GM12878 (cell line): ENCODE measurements at regions not wholly inside any gene's neighbourhood (a gene's known extent, or its start where the extent isn't known, plus 50 kb on each side); places are given as distances from the start of the nearest gene placed in this dataset.

Source experiments
- CBX5 ChIP-seq: sonication (generic); IDR thresholded peaks from 2 replicates; pipeline ENCODE4 v1.6.1; 2016; ENCODE audit warnings: low read depth, moderate library complexity, mild to moderate bottlenecking, inconsistent platforms
- HCFC1 ChIP-seq: fragments of 150-350 bp; IDR thresholded peaks from 2 replicates; pipeline ENCODE4 v1.6.1; 2014; ENCODE audit warnings: low read length
- HDGF ChIP-seq: fragments of 450-650 bp; IDR thresholded peaks from 2 replicates; pipeline ENCODE4 v1.6.1; 2016; ENCODE audit warnings: antibody characterized with exemption
- NFIC ChIP-seq: IDR thresholded peaks from 2 replicates; pipeline ENCODE4 v1.6.1; 2012; ENCODE audit warnings: low read depth, mild to moderate bottlenecking, inconsistent platforms, low read length, moderate library complexity
- PBX3 ChIP-seq: IDR thresholded peaks from 2 replicates; pipeline ENCODE4 v1.6.1; 2011; ENCODE audit warnings: mild to moderate bottlenecking, low read depth, low read length, moderate library complexity; ENCODE audit not compliant: insufficient replicate concordance
- POLR2A ChIP-seq: IDR thresholded peaks from 2 replicates; pipeline ENCODE4 v1.6.1; 2011; ENCODE audit warnings: low read depth, mild to moderate bottlenecking, low read length
- POLR2AphosphoS5 ChIP-seq: IDR thresholded peaks from 2 replicates; pipeline ENCODE4 v1.6.1; 2011; ENCODE audit warnings: mild to moderate bottlenecking, low read length, inconsistent platforms
- REST ChIP-seq: IDR thresholded peaks from 2 replicates; pipeline ENCODE4 v1.6.1; 2012; ENCODE audit warnings: mild to moderate bottlenecking, low read depth, low read length
- TARDBP ChIP-seq: IDR thresholded peaks from 2 replicates; pipeline ENCODE4 v1.6.1; 2016; ENCODE audit warnings: borderline replicate concordance
- ZSCAN29 ChIP-seq: fragments of 450-650 bp; IDR thresholded peaks from 2 replicates; pipeline ENCODE4 v1.6.1; 2017; ENCODE audit warnings: mild to moderate bottlenecking, moderate library complexity
- TF ChIP-seq, protein P1 (sequence below), 3 experiments: IDR thresholded peaks in 2 of 3; conservative IDR thresholded peaks in 1 of 3; 2 replicates each; pipeline ENCODE4 v1.5.1; 2011; ENCODE audit warnings: low read depth in 3 of 3, low read length in 3 of 3, mild to moderate bottlenecking in 3 of 3, control low read depth in 2 of 3, moderate library complexity in 2 of 3, inconsistent platforms in 1 of 3, mixed read lengths in 1 of 3; ENCODE audit not compliant: control insufficient read depth in 2 of 3, insufficient read depth in 1 of 3; ENCODE audit errors: extremely low read depth in 1 of 3
- TF ChIP-seq, protein P2 (sequence below): fragments of 450-650 bp; IDR thresholded peaks from 2 replicates; pipeline ENCODE4 v1.6.1; 2017; ENCODE audit warnings: mild to moderate bottlenecking
- TF ChIP-seq, protein P3 (sequence below): fragments of 150-350 bp; IDR thresholded peaks from 2 replicates; pipeline ENCODE4 v1.6.1; 2014; ENCODE audit warnings: mild to moderate bottlenecking, low read depth, low read length

DNA sequence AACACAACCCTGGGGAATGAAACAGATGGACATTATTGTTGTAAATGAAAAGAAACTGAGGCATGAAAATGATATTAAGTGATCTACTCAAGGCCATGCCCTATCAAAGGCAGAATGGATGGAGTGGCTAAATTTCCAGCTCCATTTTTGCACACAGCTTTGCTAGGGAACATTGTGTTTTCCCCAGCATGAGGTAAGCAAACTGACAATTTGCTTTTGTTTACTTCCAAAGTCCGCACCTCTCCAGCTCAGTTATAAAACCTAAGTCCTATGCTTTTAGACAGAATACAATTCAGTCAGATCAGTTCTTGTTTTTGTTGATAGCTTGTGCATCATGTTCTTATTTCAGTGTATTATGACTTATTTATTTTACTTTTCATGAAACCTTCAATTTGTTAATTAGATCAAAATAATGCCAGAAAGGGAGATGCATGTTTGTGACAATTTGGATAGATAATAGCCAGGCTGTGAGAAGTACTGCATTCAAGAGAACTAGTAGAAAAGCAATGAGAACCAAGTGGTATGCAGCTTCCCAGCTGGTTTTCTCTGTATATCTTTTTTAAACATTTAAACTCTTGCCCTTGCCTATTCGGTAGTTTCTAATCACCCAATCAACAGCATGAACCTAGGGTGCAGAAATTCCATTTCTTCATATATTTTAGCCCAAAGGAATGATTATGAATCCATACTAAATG lies 380.8 kb downstream of the SPATA31D1 start:
- TF ChIP-seq PBX3 (no peak), TARDBP (no peak), POLR2AphosphoS5 (no peak), HCFC1 (no peak), POLR2A (no peak), NFIC (no peak), ZSCAN29 (no peak), REST (no peak), CBX5 (no peak), HDGF (no peak)
- TF ChIP-seq, protein P1, sequence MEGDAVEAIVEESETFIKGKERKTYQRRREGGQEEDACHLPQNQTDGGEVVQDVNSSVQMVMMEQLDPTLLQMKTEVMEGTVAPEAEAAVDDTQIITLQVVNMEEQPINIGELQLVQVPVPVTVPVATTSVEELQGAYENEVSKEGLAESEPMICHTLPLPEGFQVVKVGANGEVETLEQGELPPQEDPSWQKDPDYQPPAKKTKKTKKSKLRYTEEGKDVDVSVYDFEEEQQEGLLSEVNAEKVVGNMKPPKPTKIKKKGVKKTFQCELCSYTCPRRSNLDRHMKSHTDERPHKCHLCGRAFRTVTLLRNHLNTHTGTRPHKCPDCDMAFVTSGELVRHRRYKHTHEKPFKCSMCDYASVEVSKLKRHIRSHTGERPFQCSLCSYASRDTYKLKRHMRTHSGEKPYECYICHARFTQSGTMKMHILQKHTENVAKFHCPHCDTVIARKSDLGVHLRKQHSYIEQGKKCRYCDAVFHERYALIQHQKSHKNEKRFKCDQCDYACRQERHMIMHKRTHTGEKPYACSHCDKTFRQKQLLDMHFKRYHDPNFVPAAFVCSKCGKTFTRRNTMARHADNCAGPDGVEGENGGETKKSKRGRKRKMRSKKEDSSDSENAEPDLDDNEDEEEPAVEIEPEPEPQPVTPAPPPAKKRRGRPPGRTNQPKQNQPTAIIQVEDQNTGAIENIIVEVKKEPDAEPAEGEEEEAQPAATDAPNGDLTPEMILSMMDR (IDR thresholded peaks at IDR 0.05 in 2 of 3, conservative IDR thresholded peaks at IDR 0.05 in 1 of 3; ENCODE audit: control insufficient read depth in 2 of 3, extremely low read depth in 1 of 3, insufficient read depth in 1 of 3, low read depth in 3 of 3, low read length in 3 of 3): no peak
- TF ChIP-seq, protein P2, sequence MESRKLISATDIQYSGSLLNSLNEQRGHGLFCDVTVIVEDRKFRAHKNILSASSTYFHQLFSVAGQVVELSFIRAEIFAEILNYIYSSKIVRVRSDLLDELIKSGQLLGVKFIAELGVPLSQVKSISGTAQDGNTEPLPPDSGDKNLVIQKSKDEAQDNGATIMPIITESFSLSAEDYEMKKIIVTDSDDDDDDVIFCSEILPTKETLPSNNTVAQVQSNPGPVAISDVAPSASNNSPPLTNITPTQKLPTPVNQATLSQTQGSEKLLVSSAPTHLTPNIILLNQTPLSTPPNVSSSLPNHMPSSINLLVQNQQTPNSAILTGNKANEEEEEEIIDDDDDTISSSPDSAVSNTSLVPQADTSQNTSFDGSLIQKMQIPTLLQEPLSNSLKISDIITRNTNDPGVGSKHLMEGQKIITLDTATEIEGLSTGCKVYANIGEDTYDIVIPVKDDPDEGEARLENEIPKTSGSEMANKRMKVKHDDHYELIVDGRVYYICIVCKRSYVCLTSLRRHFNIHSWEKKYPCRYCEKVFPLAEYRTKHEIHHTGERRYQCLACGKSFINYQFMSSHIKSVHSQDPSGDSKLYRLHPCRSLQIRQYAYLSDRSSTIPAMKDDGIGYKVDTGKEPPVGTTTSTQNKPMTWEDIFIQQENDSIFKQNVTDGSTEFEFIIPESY: no peak
- TF ChIP-seq, protein P3, sequence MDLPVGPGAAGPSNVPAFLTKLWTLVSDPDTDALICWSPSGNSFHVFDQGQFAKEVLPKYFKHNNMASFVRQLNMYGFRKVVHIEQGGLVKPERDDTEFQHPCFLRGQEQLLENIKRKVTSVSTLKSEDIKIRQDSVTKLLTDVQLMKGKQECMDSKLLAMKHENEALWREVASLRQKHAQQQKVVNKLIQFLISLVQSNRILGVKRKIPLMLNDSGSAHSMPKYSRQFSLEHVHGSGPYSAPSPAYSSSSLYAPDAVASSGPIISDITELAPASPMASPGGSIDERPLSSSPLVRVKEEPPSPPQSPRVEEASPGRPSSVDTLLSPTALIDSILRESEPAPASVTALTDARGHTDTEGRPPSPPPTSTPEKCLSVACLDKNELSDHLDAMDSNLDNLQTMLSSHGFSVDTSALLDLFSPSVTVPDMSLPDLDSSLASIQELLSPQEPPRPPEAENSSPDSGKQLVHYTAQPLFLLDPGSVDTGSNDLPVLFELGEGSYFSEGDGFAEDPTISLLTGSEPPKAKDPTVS: no peak
